BJ (cell line): ENCODE measurements at regions not wholly inside any gene's neighbourhood (a gene's known extent, or its start where the extent isn't known, plus 50 kb on each side); places are given as distances from the start of the nearest gene placed in this dataset.

Experiments
- CTCF ChIA-PET: fragments of 350-600 bp; formaldehyde crosslinking; extraction: SDS; loops from one replicate; lab custom pipeline; 2021; ENCODE audit warnings: antibody characterized with exemption, inconsistent platforms; lab: Yijun Ruan, JAX
- POLR2A ChIA-PET: fragments of 300-600 bp; sonication (Branson Sonifier 250); formaldehyde crosslinking; extraction: SDS; loops from one replicate; lab custom pipeline; 2021; ENCODE audit warnings: antibody characterized with exemption; lab: Charles Lee
- DNase-seq: peaks from one replicate; pipeline ENCODE4 v3.0.0-alpha.2; 2011; ENCODE audit warnings: low read depth
- H3K27me3 ChIP-seq: 2 replicates; pipeline ENCODE4 v1.6.0; 2011; ENCODE audit warnings: low read length; ENCODE audit not compliant: control insufficient read depth, insufficient read depth
- H3K36me3 ChIP-seq: 2 replicates; pipeline ENCODE4 v1.5.1; 2011; ENCODE audit warnings: low read length; ENCODE audit not compliant: control insufficient read depth, insufficient read depth
- H3K4me3 ChIP-seq: 2 replicates; pipeline ENCODE4 v1.5.1; 2011; ENCODE audit warnings: low read depth, mild to moderate bottlenecking, control low read depth, low read length
- TF ChIP-seq, protein P1 (sequence below): IDR thresholded peaks from 2 replicates; pipeline ENCODE4 v1.5.1; 2011; ENCODE audit warnings: low read depth, mild to moderate bottlenecking, control low read depth, inconsistent platforms, low read length, moderate library complexity; ENCODE audit not compliant: insufficient read depth

DNA sequence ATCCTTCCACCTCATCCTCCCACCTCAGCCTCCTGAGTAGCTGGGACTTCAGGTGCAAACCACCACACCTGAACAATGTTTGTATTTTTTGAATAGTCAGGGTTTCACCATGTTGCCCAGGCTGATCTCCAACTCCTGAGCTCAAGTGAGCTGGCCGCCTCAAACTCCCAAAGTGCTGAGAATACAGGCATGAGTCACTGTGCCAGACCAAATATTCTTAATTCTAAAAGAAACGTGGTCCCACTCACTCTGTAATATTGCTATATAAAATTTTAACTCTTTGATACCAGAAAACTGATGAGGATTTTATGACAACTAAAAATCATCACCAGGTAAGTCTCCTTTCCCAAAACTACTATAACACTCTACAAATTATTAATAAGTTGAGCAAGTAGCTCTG lies 716.8 kb upstream of the GJE1 start:
- H3K4me3 ChIP-seq = no peak overlapping the region
- TF ChIP-seq, protein P1, sequence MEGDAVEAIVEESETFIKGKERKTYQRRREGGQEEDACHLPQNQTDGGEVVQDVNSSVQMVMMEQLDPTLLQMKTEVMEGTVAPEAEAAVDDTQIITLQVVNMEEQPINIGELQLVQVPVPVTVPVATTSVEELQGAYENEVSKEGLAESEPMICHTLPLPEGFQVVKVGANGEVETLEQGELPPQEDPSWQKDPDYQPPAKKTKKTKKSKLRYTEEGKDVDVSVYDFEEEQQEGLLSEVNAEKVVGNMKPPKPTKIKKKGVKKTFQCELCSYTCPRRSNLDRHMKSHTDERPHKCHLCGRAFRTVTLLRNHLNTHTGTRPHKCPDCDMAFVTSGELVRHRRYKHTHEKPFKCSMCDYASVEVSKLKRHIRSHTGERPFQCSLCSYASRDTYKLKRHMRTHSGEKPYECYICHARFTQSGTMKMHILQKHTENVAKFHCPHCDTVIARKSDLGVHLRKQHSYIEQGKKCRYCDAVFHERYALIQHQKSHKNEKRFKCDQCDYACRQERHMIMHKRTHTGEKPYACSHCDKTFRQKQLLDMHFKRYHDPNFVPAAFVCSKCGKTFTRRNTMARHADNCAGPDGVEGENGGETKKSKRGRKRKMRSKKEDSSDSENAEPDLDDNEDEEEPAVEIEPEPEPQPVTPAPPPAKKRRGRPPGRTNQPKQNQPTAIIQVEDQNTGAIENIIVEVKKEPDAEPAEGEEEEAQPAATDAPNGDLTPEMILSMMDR = no peak
- ChIA-PET CTCF (no interaction called here), POLR2A (no interaction called here)
- no peaks in the 10 kb centered on the region for H3K36me3 ChIP-seq
- DNase-seq = no peak
- H3K27me3 ChIP-seq = no peaks in the 10 kb centered on the region

DNA sequence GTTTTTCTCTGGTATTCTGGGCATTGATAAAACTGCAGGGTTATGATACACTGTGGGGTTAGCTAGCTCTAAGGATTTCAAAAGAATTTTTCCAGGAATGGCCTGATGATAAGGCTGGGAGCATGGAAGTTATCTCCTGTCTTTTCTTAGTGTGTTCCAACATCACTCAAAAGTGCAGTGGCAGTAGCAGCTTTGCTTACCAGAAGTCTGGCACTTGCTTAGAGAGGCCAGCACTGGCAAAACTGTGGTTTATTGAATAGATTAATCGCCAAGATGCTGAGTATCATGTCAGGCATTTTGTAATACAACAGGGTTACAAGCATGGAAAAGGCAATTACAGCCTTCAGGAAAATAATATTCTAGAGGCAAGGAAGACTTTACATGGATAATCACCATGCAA lies 719.5 kb upstream of the GJE1 start:
- Histone ChIP-seq H3K27me3 (no peaks in the 10 kb centered on the region), H3K4me3 (no peak overlapping the region), H3K36me3 (no peaks in the 10 kb centered on the region)
- no peak for DNase-seq
- CTCF ChIA-PET = interaction anchor here (1.4 kb wide), 1 partner anchor 13 kb away, joined by 3 read pairs; no protein-coding TSS in a partner anchor
- POLR2A ChIA-PET = no interaction called here
- TF ChIP-seq, protein P1 = no peak

DNA sequence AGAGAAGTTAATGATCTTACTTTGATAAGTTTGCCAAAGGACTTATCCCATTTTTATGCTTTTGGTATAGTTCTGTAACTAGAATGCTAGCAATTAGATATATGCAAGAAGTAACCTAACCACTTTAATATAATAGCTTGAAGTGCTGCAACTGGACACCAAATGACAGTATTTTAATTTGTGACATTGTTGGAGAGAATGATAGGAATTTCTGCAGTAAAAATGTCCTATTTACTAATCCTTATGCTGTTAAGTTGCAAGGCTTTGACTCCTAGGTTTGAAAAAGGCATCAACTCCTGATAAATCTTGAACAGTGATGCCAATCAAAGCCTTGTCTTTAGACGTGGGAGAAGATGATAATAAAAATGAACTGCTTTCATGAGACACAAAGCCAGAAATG lies 726.0 kb upstream of the GJE1 start:
- POLR2A ChIA-PET = interaction anchor here (0.5 to 0.6 kb wide), 2 partner anchors 336 to 1420 kb away, joined by 3 read pairs; no protein-coding TSS in a partner anchor
- CTCF ChIA-PET = interaction anchor here (2.4 kb wide), 1 partner anchor 12 kb away, joined by 6 read pairs; no protein-coding TSS in a partner anchor
- DNase-seq = no peak

DNA sequence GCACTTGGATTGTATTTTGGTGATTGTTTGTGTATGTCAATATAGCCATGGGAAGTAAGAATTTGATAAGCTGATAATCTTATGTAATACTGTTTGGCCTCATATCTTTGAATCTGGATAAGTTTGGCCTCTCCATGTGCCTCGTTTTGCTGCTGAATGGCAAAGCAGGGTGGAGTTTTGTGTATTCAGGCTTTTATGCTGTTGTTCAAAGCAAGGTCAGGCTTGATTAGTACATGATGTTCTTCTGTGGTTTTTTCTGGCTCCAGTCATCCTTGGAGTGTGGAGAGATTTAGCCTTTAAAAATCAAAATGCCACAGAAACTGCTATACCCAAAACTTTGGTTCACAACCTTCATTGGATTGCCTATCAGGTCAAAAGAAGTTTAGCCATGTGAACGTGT lies 728.9 kb upstream of the GJE1 start:
- Histone ChIP-seq H3K27me3 (no peaks in the 10 kb centered on the region), H3K36me3 (no peaks in the 10 kb centered on the region), H3K4me3 (no peak overlapping the region)
- POLR2A ChIA-PET = no interaction called here
- DNase-seq = no peak
- CTCF ChIA-PET = no interaction called here
- TF ChIP-seq, protein P1 = no peak

More for the DNA sequence above, 726.0 kb upstream of the GJE1 start:
- TF ChIP-seq, protein P1 = no peak
- Histone ChIP-seq H3K36me3 (no peaks in the 10 kb centered on the region), H3K27me3 (no peaks in the 10 kb centered on the region), H3K4me3 (no peak overlapping the region)

DNA sequence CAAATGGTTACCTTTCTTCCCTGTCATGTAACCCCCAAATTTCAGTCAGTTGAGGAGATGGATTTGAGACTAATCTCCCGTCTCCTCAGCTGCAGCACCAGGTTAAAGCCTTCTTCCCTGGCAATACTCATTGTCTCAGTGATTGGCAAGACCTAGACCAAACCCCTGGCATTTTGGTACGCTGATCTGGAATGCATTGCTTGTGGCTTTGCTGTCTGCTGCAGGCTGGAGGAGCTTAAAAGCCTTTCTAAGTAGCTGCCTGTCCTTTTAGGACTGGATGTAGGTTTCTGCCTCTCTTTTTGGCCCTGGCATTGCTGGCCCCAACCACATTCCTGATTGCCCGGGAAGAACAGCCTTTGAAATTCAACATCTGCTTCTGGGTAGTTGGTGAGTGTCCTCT lies 729.6 kb upstream of the GJE1 start:
- DNase-seq = no peak
- CTCF ChIA-PET = no interaction called here
- H3K36me3 ChIP-seq = no peaks in the 10 kb centered on the region
- no peak overlapping the region for H3K4me3 ChIP-seq
- H3K27me3 ChIP-seq = no peaks in the 10 kb centered on the region
- POLR2A ChIA-PET = no interaction called here
- TF ChIP-seq, protein P1 = no peak
